Vagina (tissue), 2 donors: ENCODE measurements at regions not wholly inside any gene's neighbourhood (a gene's known extent, or its start where the extent isn't known, plus 50 kb on each side); places are given as distances from the start of the nearest gene placed in this dataset.

Experiments
- POLR2A ChIP-seq, 2 donors: fragments of 450-650 bp; IDR thresholded peaks; one replicate each; pipeline ENCODE4 v1.6.1; 2017; ENCODE audit warnings: antibody characterized with exemption in 2 of 2, mild to moderate bottlenecking in 2 of 2, moderate library complexity in 2 of 2
- TF ChIP-seq, protein P1 (sequence below), 3 experiments: fragments of 450-650 bp in 2 of 3; fragments of 200-600 bp in 1 of 3; sonication (generic) in 1 of 3; IDR thresholded peaks; one replicate each; pipeline ENCODE4 v1.5.1; 2017 to 2019; ENCODE audit warnings: antibody characterized with exemption in 3 of 3, mild to moderate bottlenecking in 2 of 3, moderate library complexity in 2 of 3

DNA sequence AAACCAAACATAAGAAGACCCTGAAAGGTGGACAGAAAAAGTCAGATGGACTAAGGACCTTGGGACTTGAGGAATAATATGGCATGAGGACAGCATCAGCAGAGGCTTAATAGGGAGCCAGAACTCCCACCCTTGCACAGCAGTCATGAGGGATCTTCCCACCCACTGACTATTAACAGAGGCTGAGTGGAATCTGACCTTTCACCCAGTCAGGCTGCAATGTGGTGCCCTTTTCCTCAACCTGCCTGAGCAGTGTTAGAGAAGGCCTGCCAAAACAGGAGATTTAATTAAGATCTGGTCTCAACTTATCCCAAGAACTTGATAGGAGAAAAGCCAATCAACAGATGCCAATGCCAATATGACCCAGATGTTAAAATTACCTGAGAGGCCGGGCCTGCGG lies 481.9 kb downstream of the KDM4C start:
- TF ChIP-seq, protein P1, sequence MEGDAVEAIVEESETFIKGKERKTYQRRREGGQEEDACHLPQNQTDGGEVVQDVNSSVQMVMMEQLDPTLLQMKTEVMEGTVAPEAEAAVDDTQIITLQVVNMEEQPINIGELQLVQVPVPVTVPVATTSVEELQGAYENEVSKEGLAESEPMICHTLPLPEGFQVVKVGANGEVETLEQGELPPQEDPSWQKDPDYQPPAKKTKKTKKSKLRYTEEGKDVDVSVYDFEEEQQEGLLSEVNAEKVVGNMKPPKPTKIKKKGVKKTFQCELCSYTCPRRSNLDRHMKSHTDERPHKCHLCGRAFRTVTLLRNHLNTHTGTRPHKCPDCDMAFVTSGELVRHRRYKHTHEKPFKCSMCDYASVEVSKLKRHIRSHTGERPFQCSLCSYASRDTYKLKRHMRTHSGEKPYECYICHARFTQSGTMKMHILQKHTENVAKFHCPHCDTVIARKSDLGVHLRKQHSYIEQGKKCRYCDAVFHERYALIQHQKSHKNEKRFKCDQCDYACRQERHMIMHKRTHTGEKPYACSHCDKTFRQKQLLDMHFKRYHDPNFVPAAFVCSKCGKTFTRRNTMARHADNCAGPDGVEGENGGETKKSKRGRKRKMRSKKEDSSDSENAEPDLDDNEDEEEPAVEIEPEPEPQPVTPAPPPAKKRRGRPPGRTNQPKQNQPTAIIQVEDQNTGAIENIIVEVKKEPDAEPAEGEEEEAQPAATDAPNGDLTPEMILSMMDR (IDR thresholded peaks at IDR 0.05), result no peak
- no peak for TF ChIP-seq POLR2A (IDR thresholded peaks at IDR 0.05)
